Putamen (tissue), 1 donor: ENCODE measurements at regions not wholly inside any gene's neighbourhood (a gene's known extent, or its start where the extent isn't known, plus 50 kb on each side); places are given as distances from the start of the nearest gene placed in this dataset.

Experiments
- DNase-seq: peaks from one replicate; pipeline ENCODE4 v3.0.0-alpha.2; 2016; ENCODE audit warnings: low spot score

- DNase-seq = no peak
Observed at GRCh38 chr5:125750861-125751186, 672.4 kb upstream of the GRAMD2B start.

- DNase-seq = no peak
Observed at GRCh38 chr5:125756456-125756855, 666.8 kb upstream of the GRAMD2B start.

- no peak for DNase-seq
Observed at GRCh38 chr5:125766706-125767105, 656.5 kb upstream of the GRAMD2B start.

- DNase-seq = no peak
Observed at GRCh38 chr5:125775896-125776295, 647.3 kb upstream of the GRAMD2B start.

GRCh38 chr5:125776656-125777139 is 646.5 kb upstream of the GRAMD2B start:
- DNase-seq = no peak

GRCh38 chr5:125778791-125779190 is 644.4 kb upstream of the GRAMD2B start:
- no peak for DNase-seq

- DNase-seq = no peak
Observed at GRCh38 chr5:125785407-125785806, 637.8 kb upstream of the GRAMD2B start.

GRCh38 chr5:125786021-125786420 is 637.2 kb upstream of the GRAMD2B start:
- no peak for DNase-seq

- no peak for DNase-seq
Observed at GRCh38 chr5:125793470-125793869, 629.7 kb upstream of the GRAMD2B start.

- DNase-seq = no peak
Observed at GRCh38 chr5:125794922-125795321, 628.3 kb upstream of the GRAMD2B start.

GRCh38 chr5:125798307-125798706 is 624.9 kb upstream of the GRAMD2B start:
- DNase-seq = no peak

- peak; percentile 32 for DNase-seq
Observed at GRCh38 chr5:125812651-125813050, 610.6 kb upstream of the GRAMD2B start.

- no peak for DNase-seq
Observed at GRCh38 chr5:125813221-125813974, 609.8 kb upstream of the GRAMD2B start.

- no peak for DNase-seq
Observed at GRCh38 chr5:125814119-125814518, 609.1 kb upstream of the GRAMD2B start.

- no peak for DNase-seq
Observed at GRCh38 chr5:125823572-125823971, 599.6 kb upstream of the GRAMD2B start.

GRCh38 chr5:125826214-125826613 is 597.0 kb upstream of the GRAMD2B start:
- no peak for DNase-seq

GRCh38 chr5:125829349-125829748 is 593.9 kb upstream of the GRAMD2B start:
- no peak for DNase-seq

GRCh38 chr5:125833398-125833797 is 589.8 kb upstream of the GRAMD2B start:
- no peak for DNase-seq

- no peak for DNase-seq
Observed at GRCh38 chr5:125834438-125835115, 588.6 kb upstream of the GRAMD2B start.

- DNase-seq = peak; percentile 37
Observed at GRCh38 chr5:125835293-125836172, 587.7 kb upstream of the GRAMD2B start.

- DNase-seq = no peak
Observed at GRCh38 chr5:125836256-125836655, 587.0 kb upstream of the GRAMD2B start.

- no peak for DNase-seq
Observed at GRCh38 chr5:125837866-125838265, 585.3 kb upstream of the GRAMD2B start.

GRCh38 chr5:125847561-125847960 is 575.6 kb upstream of the GRAMD2B start:
- no peak for DNase-seq
